GM18519 (cell line): ENCODE measurements at regions not wholly inside any gene's neighbourhood (a gene's known extent, or its start where the extent isn't known, plus 50 kb on each side); places are given as distances from the start of the nearest gene placed in this dataset.

Experiments
- ATAC-seq: cut with Tn5 transposase; IDR thresholded peaks from one replicate; pipeline ENCODE4 v1.9.1; 2021; ENCODE audit warnings: mild to moderate bottlenecking, moderate library complexity; ENCODE audit not compliant: unreplicated experiment, low FRiP score

DNA sequence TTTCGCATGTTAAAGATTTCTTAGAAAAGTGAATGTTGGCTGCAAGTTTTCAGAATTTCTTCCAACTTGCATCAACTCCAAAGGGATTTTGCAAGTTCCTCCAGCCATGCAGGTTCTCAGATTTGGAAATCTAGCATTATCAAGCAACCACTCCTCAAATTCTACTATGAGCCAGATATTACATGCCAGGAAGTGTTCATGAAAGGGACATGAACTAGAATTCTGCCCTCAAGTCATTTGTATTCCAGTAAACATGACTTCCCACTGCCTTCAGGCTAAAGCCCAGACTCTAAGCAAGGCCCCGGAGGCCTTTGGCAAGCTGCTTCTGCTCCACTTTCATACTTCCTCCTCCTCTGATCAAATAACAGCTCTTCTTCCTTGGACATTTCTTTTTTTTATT, 111.3 kb upstream of the PAPPA start:
- ATAC-seq = no peak

- ATAC-seq = no peak
Measured at GRCh38 chr9:116045083-116045482, 108.5 kb upstream of the PAPPA start.

GRCh38 chr9:116048081-116048480, 105.5 kb upstream of the PAPPA start:
- no peak for ATAC-seq

DNA sequence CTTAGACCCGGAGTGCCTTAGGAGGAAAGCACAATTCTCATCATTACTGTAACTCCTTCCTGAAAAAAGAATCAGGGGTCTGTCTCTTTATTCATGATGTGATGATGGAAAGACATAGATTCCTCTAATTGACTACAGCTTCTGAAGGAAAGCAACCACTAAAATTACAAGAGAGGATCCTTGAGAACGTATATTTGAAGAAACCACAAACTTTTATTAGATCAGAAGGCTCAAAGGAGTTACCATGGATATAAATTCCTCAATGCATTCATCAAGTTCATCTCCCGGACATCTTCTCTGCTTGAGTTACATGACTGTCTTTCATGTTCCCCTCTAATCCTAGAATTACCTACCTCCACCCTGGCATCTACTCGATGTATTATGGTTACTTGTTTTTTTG, 104.1 kb upstream of the PAPPA start:
- ATAC-seq = no peak

- ATAC-seq = no peak
Measured at GRCh38 chr9:116051528-116051927, 102.1 kb upstream of the PAPPA start.

- no peak for ATAC-seq
Measured at GRCh38 chr9:116055536-116055935, 98.1 kb upstream of the PAPPA start.

DNA sequence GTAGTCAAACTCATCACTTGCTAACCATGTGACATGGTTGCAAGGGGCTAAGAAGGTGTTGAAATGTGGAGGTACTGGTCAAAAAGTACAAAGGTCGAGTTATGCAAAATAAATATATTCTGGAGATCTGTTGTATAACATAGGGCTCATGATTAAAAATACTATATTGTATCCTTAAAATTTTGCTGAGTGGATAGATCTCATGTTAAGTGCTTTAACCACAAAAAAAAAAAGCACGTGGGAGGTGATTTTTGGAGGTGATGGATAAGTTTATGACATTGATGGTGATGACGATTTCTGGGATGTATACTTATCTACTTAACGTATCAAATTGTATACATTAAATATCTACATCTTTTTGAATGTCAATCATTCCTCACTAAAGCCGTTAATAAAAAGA, 96.2 kb upstream of the PAPPA start:
- ATAC-seq = no peak

DNA sequence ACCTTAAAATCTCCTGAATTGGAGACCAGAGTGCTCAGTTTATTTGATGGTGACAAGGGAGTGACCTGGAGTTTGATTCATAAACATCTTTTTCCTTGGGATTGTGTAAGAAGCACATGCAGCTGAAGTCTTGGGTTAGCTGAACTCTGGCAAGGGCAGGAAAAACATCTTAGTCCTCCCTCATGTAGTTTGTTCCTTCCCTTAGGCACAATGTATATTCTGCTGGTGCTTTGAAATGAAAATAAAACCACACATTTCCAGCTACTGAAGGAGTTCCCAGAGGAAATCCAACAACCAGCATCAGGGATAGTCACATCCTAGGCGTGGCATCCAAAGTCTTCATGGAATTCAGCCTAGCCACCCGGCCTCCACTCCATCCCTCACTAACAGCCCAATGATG, 95.2 kb upstream of the PAPPA start:
- no peak for ATAC-seq

- ATAC-seq = no peak
Measured at GRCh38 chr9:116059466-116059865, 94.1 kb upstream of the PAPPA start.

DNA sequence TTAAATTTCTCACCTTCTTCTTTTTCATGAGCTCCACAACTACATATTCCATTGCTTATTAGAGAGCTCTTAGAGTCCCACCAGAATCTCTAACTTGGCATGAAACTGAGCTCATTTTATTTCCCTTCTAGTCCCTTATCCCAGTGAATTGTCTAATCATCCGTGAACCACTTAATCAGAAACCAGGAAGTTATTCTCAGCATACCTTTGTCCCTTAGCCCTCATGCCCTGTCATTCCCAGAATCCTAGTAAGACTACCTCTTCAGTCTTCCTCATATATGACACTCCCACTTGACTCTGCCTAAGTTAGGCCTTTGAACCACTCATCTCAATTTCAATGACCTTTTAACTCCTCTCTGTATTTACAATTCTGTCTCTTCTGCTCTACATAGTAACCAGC, 93.0 kb upstream of the PAPPA start:
- no peak for ATAC-seq

DNA sequence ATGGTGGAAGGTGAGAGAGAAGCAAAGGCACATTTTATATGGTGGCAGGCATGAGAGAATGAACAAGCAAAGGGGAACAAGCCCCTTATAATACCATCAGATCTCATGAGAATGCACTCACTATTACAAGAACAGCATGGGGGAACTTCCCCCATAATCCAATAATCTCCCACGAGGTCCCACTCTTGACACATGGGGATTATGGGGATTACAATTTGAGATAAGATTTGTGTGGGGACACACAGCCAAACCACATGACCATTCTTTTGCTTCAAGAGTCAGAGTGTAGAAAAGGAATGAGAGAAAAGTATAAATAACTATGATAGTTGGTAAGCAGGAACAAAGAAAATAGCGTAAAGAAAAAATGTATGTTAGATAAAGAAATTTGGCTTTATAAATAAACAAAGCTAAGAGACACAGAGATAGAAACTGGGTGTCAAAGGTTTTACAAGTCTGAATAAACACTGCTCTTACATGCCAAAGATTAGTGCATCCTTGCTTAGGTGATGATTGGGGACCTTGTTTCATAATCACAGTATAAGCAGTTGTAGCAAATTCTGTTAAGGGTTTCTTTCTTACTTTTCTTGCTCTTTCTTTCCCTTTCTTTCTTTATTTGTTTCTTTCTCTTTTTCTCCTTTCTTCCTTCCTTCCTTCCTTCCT, 91.9 kb upstream of the PAPPA start:
- no peak for ATAC-seq

GRCh38 chr9:116062206-116062550, 91.4 kb upstream of the PAPPA start:
- ATAC-seq = no peak

GRCh38 chr9:116064970-116065369, 88.6 kb upstream of the PAPPA start:
- no peak for ATAC-seq

GRCh38 chr9:116066221-116066620, 87.4 kb upstream of the PAPPA start:
- no peak for ATAC-seq

DNA sequence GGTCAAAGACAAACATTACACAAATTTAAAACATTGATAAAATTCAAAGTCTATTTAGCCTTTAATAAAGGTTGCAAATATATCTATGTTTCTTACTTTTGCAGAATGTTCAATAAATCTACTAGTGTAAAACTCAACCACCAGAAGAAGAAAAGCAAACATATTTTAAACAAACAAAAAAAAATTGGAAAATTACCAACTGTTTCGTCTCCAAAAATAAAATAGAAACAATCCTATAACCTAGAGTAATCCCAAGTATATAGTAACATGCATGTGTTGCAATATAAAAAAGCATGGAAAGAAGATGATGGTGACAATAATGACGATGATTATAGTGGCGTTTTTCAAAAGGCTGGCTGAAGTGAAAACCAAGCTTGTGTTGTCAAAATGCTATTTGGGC, 86.0 kb upstream of the PAPPA start:
- ATAC-seq = no peak

- ATAC-seq = no peak
Measured at GRCh38 chr9:116070256-116070914, 83.2 kb upstream of the PAPPA start.

- no peak for ATAC-seq
Measured at GRCh38 chr9:116072046-116072445, 81.5 kb upstream of the PAPPA start.

DNA sequence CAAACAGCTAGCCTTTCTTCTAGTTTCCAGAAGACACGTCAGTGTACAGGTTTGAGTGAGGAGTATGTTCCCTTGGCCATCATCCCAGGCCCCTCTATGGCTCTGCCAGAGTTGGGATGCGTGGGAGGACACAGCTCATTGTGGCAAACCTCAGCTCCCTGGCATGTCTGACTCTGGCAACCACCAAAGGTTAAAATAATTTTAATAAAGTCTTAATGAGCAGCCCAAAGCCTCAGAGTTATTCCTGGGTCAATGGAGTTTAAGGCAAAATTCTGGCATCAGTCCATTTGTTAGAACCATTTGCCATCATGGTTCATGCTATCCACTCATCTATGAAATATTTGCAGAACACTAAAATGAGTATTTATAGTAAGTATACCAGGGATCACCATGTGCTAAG, 79.8 kb upstream of the PAPPA start:
- no peak for ATAC-seq

- no peak for ATAC-seq
Measured at GRCh38 chr9:116074658-116075057, 78.9 kb upstream of the PAPPA start.

DNA sequence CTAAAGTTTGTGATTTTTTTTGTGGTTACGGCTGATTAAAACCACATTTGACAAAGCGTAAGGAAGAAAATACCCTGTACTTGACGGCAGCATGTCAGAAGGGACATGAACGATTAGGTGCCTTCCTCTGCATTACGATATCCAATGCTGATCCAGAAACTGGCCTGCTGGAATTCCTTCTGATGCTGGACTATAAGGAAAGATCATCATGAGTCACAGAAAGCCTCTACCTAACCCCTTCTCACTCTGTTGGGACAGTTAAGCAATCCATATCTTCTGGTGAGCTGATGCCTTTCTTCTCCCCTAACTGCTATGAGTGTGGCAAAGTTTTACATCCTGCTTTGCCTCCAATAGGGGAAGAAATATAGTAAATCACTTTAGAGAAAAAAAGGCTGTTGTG, 78.4 kb upstream of the PAPPA start:
- ATAC-seq = no peak

DNA sequence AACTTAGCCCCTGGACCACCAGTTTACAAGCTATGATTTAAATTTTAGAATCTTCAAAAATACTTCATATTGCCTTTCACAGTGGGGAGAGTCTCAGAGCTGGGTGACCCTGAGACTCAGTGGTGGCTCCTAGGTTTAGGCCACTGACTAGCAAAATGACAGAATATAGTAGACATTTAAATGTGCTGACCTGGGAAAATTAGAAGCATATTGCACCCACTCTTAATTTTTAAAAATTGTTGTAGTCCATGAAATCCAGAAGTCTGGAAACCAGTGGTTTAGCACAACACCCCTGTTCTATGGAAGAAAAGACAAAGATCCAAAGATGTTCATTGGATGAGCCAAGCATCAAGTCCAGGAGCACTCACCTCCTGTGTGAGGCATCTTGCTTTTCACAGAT, 75.0 kb upstream of the PAPPA start:
- no peak for ATAC-seq

DNA sequence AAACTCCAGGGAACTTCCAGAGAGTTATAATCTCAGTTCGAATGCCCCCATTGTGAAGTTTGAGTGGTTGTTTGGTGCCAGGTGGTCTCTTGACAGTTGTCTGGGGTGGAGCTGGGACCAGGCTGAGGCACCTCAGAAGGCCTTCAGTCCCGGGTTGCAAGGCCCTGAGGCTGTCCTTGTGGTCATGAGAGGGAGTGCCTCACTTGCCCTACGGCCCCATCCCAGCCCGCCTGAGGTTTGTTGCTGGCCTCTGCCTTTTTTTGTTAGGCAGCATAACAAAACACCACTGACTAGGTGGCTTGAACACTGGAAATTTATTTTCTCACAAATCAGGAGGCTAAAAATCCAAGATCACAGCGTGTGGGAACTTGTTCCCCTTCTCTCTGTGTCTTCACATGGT, 73.0 kb upstream of the PAPPA start:
- ATAC-seq = no peak
